Mucosa of descending colon (tissue), 3 donors: ENCODE measurements at regions not wholly inside any gene's neighbourhood (a gene's known extent, or its start where the extent isn't known, plus 50 kb on each side); places are given as distances from the start of the nearest gene placed in this dataset.

Source experiments
- ATAC-seq: fragments of 200-7000 bp; cut with Tn5 transposase; one replicate; pipeline ENCODE4 v1.9.1; 2020; ENCODE audit warnings: mild to moderate bottlenecking, moderate library complexity
- DNase-seq, 3 donors: peaks; one replicate each; pipeline ENCODE4 v3.0.0-alpha.2; 2020
- H3K36me3 ChIP-seq: fragments of 200-600 bp; one replicate; pipeline ENCODE4 v1.8.0; 2021; ENCODE audit warnings: low read depth, mild to moderate bottlenecking
- H3K4me1 ChIP-seq: fragments of 200-600 bp; one replicate; pipeline ENCODE4 v1.8.0; 2021; ENCODE audit warnings: low read depth, mild to moderate bottlenecking
- H3K4me3 ChIP-seq: fragments of 200-600 bp; one replicate; pipeline ENCODE4 v1.8.0; 2021; ENCODE audit warnings: mild to moderate bottlenecking
- H3K9me3 ChIP-seq: fragments of 200-600 bp; one replicate; pipeline ENCODE4 v1.8.0; 2021; ENCODE audit warnings: mild to moderate bottlenecking
- CTCF ChIP-seq: fragments of 200-600 bp; IDR thresholded peaks from one replicate; pipeline ENCODE4 v1.8.0; 2022; ENCODE audit warnings: antibody characterized with exemption, mild to moderate bottlenecking
- intact Hi-C, 2 donors: fragments of 100-400 bp; cut with DNase I in 1 of 2; cut with micrococcal nuclease in 1 of 2; formaldehyde crosslinking; loops; one replicate each; pipeline versions ENCODE4 v1.11.0 to v1.11.1; 2022; cut with DNase I, micrococcal nuclease
- donor health status: DM: no; HTN: no; CAD: no; lungs with moderate emphysema.
- donor health status: DM: no; HTN: no; CAD: no.
- donor health status: DM: no; HTN: yes; CAD: no.

GRCh38 chr1:209040351-209040750, 543.2 kb upstream of the CAMK1G start:
- TF ChIP-seq CTCF = no peak
- ATAC-seq = peak; percentile 23
- intact Hi-C loops = no loop called here
- Histone ChIP-seq H3K36me3 (no peaks in the 10 kb centered on the region), H3K9me3 (no peaks in the 10 kb centered on the region), H3K4me3 (no peak overlapping the region), H3K4me1 (no peaks in the 10 kb centered on the region)
- DNase-seq = peak in 1 of 3 donors; percentile 21

- no peak for TF ChIP-seq CTCF
Observed at GRCh38 chr1:209041927-209042326, 541.6 kb upstream of the CAMK1G start.

GRCh38 chr1:209042413-209042812, 541.1 kb upstream of the CAMK1G start:
- intact Hi-C loops = no loop called here
- no peak for TF ChIP-seq CTCF
- Histone ChIP-seq H3K36me3 (no peaks in the 10 kb centered on the region), H3K4me1 (no peaks in the 10 kb centered on the region), H3K9me3 (no peaks in the 10 kb centered on the region), H3K4me3 (no peak overlapping the region)
- DNase-seq (no peak), ATAC-seq (no peak)

More at GRCh38 chr1:209041927-209042326, 541.6 kb upstream of the CAMK1G start:
- DNase-seq (no peak), ATAC-seq (no peak)
- no peak overlapping the region for H3K4me3 ChIP-seq
- H3K9me3 ChIP-seq = no peaks in the 10 kb centered on the region
- no peaks in the 10 kb centered on the region for H3K4me1 ChIP-seq
- intact Hi-C loops = no loop called here
- H3K36me3 ChIP-seq = no peaks in the 10 kb centered on the region

- intact Hi-C loops = no loop called here
- Histone ChIP-seq H3K9me3 (no peaks in the 10 kb centered on the region), H3K4me3 (no peak overlapping the region), H3K36me3 (no peaks in the 10 kb centered on the region), H3K4me1 (no peaks in the 10 kb centered on the region)
- DNase-seq (no peak), ATAC-seq (peak; percentile 31)
- no peak for TF ChIP-seq CTCF
Observed at GRCh38 chr1:209045331-209046057, 538.0 kb upstream of the CAMK1G start.

GRCh38 chr1:209046058-209046417, 537.5 kb upstream of the CAMK1G start:
- Histone ChIP-seq H3K9me3 (no peaks in the 10 kb centered on the region), H3K4me1 (no peaks in the 10 kb centered on the region), H3K4me3 (no peak overlapping the region), H3K36me3 (no peaks in the 10 kb centered on the region)
- TF ChIP-seq CTCF = no peak
- intact Hi-C loops = no loop called here
- DNase-seq (no peak), ATAC-seq (no peak)

GRCh38 chr1:209046935-209047334, 536.6 kb upstream of the CAMK1G start:
- Histone ChIP-seq H3K9me3 (no peaks in the 10 kb centered on the region), H3K4me1 (peaks cover 7% of the 10 kb centered on the region), H3K36me3 (no peaks in the 10 kb centered on the region), H3K4me3 (no peak overlapping the region)
- DNase-seq = no peak
- intact Hi-C loops = no loop called here
- no peak for TF ChIP-seq CTCF
- ATAC-seq = no peak
